ENCODE measurements at regions not wholly inside any gene's neighbourhood (a gene's known extent, or its start where the extent isn't known, plus 50 kb on each side); places are given as distances from the start of the nearest gene placed in this dataset.

DNA sequence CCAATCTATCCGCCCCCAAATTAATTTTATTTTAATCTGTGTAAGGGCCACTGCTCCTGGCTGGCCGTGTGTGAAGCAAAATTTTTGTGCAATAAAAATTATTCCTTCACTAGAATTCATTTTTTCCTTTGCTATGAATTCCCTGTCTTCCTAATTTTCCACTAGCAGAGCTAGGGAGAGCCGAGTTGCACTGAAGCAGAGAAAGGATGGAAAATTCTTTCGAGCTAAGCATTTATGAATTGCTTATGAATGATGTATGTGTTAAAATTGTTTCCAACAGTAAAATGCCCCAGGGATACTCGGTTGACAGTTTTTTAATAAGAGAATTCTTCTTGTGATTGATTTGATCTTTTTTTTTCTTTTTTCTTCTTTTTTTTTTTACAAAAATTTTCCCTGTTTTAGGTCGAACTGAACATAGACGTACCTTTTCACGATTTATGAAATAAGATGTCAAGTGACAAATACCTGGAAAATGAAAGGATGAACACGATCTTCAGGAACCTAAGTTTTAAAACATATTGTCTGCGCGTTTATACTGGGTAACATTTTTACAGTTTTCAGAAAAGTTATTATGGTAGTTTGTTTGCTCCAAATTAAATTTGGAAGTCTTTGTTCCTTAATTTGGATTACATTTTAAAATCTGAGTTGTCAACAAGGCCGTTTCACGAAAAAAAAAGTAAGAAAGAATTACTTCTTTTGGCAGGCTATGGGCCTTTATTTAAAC, 288.8 kb upstream of the NFE2L3 start:
- TF ChIP-seq CTCF (IDR thresholded peaks at IDR 0.05) (no peak), POLR2A (IDR thresholded peaks at IDR 0.05) (no peak)
